22Rv1 (cell line): ENCODE measurements at regions not wholly inside any gene's neighbourhood (a gene's known extent, or its start where the extent isn't known, plus 50 kb on each side); places are given as distances from the start of the nearest gene placed in this dataset.
A peak's percentile ranks its signal among the peaks of the same experiment; 100 is the strongest.

Experiments
- H3K27ac ChIP-seq: fragments of 450-650 bp; 2 replicates; pipeline ENCODE4 v1.5.1; 2017
- ZFX ChIP-seq: fragments of 450-650 bp; IDR thresholded peaks from 2 replicates; pipeline ENCODE4 v1.6.1; 2017; ENCODE audit warnings: antibody characterized with exemption, borderline replicate concordance
- TF ChIP-seq, protein P1 (sequence below): fragments of 450-650 bp; IDR thresholded peaks from 2 replicates; pipeline ENCODE4 v1.5.1; 2017; ENCODE audit warnings: mild to moderate bottlenecking

DNA sequence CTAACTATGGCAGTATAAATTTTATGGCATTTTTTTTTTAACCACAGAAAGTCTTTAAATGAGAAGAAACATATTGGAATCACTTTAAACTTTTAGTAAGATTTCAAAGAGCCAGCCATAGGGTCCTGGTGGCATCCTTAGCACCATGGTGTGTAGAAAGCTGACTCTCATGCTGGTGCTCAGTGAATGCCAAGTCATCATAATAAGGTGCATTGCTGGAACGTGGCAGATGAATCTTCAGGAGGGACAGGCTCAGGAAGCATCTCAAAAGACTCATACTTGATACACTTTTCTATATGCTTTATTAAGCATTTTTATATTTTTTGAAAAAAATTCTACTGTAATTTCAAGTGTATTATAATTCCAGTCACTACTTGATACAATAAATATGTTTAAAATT, 274.2 kb downstream of the ZIC4 start:
- TF ChIP-seq ZFX, result no peak
- TF ChIP-seq, protein P1, sequence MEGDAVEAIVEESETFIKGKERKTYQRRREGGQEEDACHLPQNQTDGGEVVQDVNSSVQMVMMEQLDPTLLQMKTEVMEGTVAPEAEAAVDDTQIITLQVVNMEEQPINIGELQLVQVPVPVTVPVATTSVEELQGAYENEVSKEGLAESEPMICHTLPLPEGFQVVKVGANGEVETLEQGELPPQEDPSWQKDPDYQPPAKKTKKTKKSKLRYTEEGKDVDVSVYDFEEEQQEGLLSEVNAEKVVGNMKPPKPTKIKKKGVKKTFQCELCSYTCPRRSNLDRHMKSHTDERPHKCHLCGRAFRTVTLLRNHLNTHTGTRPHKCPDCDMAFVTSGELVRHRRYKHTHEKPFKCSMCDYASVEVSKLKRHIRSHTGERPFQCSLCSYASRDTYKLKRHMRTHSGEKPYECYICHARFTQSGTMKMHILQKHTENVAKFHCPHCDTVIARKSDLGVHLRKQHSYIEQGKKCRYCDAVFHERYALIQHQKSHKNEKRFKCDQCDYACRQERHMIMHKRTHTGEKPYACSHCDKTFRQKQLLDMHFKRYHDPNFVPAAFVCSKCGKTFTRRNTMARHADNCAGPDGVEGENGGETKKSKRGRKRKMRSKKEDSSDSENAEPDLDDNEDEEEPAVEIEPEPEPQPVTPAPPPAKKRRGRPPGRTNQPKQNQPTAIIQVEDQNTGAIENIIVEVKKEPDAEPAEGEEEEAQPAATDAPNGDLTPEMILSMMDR, result no peak
- H3K27ac ChIP-seq, result no peak overlapping the region

DNA sequence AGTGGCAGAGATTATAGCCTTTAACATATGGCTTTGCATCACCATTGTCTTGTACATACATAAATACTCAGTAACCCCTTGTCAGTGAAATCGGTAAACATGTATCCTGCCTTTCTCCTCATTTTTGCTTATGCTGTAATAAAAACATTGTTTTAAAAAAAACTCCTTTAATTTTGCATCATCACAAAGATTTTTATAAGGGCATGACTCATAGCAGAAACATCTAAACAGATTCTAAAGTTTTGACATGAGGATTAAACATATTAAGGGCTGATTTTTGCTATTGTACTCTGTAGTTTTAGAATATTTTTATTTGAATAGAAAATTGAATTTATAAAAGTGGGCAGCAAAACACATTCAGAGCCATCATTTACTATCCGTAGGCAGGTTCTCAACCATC, 275.9 kb downstream of the ZIC4 start:
- no peak overlapping the region for H3K27ac ChIP-seq
- no peak for TF ChIP-seq ZFX
- TF ChIP-seq, protein P1, result no peak

DNA sequence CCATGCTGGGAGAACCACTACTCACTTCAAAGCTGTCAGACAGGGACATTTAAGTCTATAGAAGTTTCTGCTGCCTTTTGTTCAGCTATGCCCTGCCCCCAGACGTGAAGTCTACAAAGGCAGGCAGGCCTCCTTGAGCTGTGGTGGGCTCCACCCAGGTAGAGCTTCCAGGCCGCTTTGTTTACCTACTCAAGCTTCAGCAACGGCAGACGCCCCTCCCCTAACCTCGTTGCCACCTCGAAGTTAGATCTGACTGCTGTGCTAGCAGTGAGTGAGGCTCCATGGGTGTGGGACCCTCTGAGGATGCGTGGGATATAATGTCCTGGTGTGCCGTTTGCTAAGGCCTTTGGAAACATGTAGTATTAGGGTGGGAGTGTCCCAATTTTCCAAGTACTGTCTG, 276.7 kb downstream of the ZIC4 start:
- TF ChIP-seq, protein P1, result no peak
- no peak for TF ChIP-seq ZFX
- H3K27ac ChIP-seq, result no peak overlapping the region

DNA sequence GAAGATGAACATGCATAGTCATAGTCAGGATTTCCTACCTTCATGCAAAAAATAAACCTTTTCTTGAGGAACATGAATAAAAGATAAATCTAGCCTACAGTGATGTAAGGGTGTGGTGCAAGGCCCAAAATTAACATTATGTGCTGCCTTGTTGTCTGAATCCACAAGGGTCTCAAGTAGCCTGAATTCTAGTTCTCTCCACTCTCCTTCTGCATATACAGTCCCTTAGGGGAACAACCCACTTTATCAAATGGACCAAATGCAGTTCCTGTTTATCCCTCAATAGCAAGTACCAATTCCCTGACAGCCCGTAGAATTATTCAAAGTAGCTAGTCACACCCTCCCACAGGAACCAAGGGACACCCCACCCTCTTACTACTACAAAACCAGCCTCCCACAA, 284.0 kb downstream of the ZIC4 start:
- TF ChIP-seq ZFX, result no peak
- TF ChIP-seq, protein P1, result no peak
- no peak overlapping the region for H3K27ac ChIP-seq

DNA sequence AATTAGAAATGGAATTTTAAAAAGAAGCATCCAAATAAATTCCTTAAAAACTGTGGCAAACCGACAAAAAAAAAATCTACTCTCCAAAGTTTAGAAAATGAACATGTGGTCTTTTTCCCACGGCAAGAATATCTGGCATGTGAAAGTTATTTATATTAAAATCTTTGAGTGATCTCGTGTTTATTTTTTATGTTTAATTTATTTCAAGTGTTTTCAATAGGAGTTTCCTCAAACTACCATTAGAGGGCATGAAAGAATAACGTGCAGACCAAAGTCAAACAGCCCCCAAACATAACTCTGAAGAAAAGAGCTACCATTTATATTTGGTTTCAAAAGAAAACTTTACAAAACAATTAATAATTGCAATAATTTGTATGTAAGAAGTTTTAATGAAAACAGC, 286.4 kb downstream of the ZIC4 start:
- TF ChIP-seq, protein P1, result peak; percentile 83
- TF ChIP-seq ZFX, result no peak
- no peak overlapping the region for H3K27ac ChIP-seq

DNA sequence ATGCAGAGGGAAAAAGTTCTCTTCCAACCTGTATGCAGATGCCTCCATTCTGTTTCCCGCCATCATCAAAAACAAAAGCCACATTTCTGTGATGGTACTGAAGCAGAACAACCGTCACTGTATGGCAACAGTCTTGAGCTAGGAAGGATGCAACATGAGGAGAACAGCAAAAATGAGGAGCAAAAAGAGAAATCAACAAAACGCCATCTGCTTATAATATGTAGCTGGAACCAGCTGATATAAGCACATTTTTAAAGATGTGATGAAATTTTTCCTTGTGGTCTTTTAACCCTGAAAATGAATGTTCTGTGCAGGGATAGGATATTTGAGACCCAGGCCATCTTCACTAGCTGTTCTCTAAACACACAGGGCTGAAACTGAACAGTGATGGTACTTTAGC, 287.0 kb downstream of the ZIC4 start:
- H3K27ac ChIP-seq, result no peak overlapping the region
- TF ChIP-seq, protein P1, result no peak
- no peak for TF ChIP-seq ZFX

DNA sequence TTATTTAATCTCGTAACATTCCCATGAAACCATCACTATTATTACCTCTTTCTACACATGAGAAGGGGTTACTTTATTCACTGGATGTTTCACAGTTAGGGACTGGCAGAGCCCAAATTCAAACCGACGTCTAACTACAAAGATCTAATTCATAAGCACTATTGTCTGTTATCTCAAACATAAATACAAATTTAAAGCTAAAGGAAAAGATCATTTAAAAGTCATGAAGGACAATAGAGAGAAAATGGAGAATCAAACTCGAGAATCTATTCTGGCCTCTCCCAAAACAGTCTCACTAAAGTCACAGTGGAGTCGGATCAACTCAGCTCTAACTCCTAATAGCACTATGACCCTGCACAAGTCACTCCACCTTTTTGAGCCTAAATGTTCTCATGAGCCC, 287.7 kb downstream of the ZIC4 start:
- TF ChIP-seq, protein P1, result no peak
- no peak for TF ChIP-seq ZFX
- H3K27ac ChIP-seq, result no peak overlapping the region
